Stimulated activated CD4-positive, alpha-beta T cell treated with anti-CD3 and anti-CD28 coated beads, Interleukin-4, amount 100 ng/mL, for 4 hours (primary cell): ENCODE measurements at regions not wholly inside any gene's neighbourhood (a gene's known extent, or its start where the extent isn't known, plus 50 kb on each side); places are given as distances from the start of the nearest gene placed in this dataset.
"Not testable (repeated sequence)": the region's sequence is repeated elsewhere in the genome, so short reads cannot be mapped to it uniquely, and the experiment has no call there.

ENCODE experiments used
- DNase-seq, 2 experiments: peaks; one replicate each; pipeline ENCODE4 v3.0.0-alpha.2; 2020

DNA sequence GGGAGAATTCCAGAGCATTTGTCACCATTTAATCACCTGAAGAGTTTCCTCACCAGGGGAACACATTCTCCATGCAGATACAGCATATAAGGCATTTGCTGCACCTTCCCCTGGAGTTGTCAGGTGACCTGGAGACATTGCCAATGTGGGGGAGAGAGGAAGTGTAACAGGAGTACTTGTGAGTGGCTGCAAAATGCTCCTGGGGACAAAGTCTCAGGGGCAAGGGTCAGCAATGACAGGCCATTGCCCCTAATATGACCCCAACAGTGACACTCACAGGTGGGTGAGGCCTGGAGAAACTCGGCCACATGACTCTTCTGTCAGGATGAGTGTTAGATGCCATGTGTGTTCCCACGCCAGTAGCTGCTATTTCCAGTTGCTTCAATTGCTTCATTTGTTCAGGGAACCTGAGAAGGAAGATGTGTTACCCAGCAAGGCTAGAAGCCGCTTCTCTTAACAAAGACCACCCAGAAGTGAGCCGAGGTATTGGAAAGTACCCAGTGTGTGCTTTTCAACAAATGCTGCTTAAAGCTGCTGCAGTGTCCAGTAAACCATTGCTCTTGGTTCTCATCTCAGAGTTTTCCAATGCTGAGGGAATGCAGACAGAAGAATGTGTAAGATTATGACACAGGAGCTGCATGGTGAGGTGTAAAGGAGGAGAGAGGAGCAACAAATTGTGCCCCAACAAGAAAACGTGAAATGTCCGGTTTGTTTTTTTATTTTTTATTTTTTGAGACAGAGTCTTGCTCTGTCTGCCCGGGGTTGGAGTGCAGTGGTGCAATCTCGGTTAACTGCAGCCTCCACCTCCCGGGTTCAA, 128.2 kb upstream of the SLC44A1 start:
- DNase-seq, result no peak

DNA sequence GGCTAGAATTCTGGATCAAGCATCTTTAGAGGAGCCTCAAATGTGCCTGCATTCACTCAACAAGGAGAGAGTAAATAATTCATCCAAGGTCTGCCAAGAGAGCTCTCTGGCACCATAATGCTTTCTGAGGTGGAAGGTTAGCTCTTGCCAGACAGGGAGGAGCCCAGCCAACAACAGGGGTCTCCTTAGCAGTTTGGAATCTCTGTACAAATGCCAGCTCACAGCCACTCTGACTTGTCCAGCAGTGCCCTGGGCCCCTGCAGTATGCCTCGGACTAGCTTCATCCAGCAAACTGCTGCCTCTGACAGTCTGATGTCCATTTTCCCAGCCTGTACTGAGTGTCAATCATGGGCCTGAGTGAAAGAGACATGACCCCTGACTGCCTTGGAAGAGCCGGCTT, 127.2 kb upstream of the SLC44A1 start:
- DNase-seq, result no peak

DNA sequence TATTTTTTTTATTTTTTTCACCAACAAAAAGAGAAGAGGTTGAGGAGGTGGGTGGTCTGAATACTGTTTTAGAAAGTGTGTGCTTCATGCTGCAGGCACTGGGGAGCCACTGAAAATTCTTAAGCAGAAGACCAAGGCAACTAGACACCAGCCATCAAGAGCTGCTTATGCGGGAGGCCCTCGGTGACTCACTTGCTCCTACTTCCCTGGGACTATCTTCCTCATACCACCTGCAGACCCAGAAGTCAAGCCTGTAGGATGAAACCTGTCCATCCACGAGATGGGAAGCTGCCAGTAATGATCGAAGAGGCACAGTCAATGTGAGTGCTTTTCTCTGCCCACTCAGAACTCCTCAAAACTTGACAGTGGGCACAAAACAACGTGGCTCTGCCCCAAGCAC, 125.8 kb upstream of the SLC44A1 start:
- DNase-seq, result no peak

DNA sequence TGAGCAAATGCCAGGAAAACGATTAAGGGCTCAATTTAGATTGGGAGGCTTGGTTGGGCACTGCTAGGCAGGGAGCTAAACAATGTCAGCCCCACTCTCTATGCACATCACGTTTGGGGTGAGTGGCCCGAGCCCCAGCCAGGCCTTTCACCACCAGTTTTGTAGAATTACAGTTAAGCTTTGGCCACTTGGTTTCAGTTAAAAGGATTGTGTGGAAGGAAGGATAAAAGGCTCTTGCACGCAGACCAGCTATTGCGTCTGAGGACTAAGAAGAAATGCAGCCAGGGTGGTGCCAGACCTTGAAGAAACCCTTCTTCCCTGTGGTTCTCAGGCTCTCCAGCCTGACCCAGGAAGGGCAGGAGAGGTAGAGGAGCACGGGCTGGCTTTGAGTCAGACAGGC, 125.3 kb upstream of the SLC44A1 start:
- DNase-seq, result no peak

DNA sequence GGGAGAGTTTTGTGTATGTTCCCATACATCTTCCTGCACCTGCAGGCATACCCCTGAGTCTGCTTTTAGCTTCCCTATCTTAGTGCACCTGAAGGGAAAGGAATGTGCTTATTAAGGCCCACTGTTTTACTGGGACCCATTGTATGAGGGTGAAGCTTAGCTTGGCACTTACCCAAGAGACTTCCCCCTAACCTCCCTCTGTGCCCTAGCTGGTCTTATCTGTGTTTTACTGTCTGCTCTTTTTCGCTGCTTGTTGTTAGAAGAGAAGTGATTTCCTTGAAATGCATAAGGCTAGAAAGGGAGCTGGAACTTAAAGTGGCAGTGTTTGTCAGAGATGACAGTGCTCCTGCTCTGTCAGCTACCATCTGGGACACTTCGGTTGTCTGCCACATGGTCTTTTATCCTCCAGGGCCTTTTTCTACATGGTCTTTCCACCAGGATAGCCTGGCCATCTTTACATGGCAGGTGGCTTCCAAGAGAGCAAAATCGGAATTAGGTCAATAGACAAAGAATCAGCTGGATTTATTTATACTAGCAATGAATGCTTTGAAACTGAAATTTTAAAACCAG, 122.5 kb upstream of the SLC44A1 start:
- DNase-seq, result no peak

DNA sequence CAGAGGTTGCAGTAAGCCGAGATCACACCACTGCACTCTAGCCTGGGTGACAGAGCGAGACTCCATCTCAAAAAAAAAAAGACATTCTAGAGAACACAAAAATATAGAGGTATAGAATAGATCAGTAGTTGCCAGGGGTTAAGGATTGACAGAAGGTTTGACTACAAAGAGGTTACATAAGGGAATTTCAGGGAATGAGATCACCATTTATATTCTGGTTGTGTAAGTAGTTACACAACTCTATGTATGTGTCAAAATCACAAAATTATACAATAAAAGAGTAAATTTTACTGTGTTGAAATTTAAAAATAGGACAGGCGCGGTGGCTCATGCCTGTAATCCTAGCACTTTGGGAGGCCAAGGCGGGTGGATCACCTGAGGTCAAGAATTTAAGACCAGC, 119.9 kb upstream of the SLC44A1 start:
- DNase-seq, result not testable (repeated sequence)

DNA sequence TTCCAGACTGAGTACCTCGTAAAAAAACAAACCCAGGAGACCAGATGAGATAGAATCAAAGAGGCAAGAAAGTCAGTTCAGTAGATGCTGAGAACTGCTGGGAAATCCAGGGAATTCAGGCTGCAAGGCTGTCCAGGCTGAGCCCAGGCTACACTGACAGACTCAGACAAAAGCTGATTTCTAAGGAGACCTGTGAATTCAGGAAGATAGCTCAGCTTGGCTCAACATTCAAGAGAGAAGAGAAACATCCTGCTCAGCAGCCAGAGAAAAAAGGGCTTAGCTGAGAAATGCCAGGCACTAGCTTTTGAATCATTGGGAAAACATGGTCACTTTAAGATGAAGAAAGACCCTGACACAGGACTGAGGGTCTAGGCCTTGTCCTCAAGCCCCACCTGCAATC, 118.2 kb upstream of the SLC44A1 start:
- no peak for DNase-seq

DNA sequence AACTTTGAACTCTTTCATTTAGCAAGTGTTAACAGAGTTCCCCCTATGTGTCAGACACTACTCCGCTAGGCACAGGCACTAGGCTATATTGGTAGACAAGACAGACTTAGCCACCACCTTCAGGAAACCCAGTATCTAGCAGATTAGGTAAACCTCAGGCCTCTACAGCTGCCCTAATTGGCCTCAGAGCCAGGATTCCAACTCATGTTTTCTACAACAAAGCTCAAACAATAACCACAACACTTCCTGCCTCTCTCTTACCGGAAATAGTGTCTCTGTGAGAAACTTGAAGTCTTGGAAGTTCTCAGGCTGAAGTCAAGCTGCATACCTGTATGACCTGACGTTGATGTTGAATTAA, 116.6 kb upstream of the SLC44A1 start:
- peak in 1 of 2 experiments; percentile 37 for DNase-seq

DNA sequence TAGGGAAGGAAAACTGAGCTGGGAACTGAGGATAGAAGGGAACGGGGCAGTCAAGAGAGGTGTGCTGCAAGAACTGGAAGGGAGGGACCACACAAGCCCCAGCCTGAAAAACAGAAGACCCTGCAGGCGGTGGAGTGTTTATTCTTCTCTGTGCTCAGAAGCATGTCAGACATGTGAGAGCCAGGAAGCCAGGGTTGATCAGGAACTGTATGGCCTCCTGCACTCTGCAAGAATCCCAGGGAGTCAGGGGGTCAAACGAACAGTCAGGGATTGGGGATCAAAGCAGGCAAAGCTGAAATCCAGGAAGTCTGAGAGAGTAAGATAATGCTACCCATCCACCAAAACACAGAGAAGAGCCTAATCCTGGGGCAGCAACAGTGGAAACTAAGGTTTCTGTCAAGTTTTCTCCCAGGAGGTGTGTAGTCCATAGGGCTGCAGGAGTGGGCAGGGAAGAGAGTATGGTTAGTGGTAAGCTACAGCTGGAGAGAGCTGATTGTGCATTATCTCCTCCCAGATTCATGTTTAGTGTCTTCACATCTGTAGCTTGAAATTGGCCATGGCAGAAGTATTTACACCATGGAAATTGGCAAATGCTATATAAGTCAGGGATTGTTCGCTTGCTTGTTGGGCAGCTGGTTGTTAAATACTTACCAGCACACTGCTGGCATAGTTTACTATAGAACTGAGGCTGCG, 115.4 kb upstream of the SLC44A1 start:
- no peak for DNase-seq

DNA sequence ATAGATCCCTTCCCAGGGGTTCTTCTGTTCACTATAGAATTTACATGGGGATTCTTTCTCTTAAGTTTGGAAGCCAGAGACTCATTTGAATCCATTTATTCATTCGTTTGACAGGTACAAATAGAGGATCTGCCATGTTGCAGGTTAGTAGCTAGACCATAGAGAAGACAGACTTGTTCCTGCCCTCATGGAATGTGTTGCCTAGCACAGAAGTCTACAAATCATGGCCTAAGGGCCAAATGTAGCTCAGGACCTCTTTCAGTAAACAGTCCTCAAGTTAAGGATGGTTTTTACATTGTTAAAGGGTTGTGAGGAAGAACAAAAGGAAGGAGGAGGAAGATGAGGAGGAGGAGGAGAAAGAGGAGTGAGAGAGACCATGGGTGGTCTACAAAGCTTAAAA, 114.7 kb upstream of the SLC44A1 start:
- no peak for DNase-seq

DNA sequence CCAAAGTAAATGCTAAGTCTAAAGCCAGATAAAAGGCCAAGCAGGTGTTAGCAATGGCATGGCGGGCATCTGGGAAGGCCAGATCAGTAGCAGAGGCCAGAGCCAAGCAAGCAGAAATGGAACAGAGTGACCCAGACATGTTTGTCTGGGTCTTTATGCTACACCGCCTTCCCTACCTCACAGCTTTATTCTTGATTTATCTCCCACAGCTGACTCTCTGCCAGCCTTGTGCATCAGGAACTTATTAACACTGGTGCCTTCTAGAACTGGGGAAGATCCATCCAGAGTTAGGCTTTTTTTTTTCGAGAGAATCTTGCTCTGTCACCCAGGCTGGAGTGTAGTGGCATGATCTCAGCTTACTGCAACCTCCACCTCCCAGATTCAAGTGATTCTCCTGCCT, 112.5 kb upstream of the SLC44A1 start:
- no peak for DNase-seq

DNA sequence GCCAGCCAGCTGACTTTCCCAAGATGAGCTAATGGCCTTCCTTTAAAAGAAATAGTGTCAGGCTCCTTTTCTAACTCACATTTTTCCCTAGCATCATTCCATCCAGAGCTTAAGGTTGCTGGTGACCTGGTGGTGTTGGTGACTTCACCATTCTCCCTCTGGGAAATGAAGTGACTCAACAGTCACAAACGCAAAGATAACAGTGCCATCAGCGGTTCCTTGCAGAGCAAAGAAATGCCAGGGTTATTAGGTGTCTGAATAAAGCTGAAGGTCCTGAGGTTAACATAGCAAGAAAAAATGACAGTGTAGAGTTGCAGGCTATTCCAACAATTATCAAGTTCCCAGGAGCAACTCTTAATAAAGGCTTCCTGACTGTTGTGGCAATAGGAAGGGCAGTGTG, 111.8 kb upstream of the SLC44A1 start:
- no peak for DNase-seq

DNA sequence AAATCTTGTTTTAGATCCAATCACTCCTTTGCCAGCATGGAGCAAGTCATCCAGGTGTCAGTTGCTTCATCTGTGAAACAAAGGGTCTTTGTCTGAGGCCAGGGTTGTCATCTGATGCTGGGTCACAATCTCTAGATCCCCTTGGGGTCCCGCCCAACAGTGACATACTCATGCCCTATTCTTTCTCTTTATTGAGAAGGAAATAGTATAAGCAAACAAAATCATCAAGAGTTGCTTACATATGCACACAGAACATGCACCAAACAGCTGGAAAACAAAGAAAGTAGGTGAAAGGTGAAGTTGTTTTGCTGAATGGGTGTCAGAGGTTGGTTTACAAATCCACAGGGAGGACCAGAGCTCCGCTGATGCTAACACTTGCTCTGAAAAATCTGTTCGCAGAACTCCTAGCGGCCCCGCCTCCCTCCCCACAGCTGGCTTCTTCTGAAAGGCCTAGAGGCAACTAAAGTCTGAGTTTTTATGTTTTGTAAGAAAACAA, 106.1 kb upstream of the SLC44A1 start:
- no peak for DNase-seq

DNA sequence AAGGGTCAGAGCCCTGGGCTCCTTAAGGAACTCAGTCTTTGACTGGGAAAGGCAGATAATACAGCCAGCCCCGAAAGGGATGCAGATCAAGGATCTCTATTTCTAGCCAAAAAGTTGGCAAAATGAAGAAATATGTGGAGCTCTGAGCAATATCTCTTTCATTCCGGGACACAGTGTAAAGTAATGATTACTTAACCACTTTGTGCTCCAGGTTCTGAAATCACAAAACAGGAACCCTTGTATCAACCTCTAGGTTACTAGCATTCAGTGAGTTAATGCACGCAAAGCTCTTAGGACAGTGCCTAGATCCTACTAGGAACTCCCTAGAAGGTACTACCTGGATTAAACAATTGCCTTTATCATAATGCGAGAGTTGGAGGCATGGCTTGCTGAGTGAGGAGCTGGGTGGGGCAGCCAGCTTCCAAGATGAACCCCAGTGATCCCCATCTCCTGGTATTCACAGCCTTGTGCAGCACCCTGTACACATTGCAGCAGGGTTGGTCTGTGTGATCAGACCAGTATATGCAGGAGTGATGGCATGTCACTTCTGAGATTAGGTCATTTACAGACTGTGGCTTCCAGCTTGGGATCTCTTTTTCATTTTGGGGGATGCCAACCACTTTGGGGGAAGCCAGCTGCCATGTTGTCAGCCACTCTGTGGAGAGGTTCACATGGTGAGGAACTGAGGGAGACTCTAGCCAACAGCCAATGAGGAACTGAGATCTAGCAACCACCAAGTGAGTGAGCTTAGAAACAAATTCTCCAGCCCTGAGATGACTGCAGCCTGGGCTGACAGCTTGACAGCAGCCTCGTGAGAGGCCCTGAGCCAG, 103.1 kb upstream of the SLC44A1 start:
- DNase-seq, result no peak

DNA sequence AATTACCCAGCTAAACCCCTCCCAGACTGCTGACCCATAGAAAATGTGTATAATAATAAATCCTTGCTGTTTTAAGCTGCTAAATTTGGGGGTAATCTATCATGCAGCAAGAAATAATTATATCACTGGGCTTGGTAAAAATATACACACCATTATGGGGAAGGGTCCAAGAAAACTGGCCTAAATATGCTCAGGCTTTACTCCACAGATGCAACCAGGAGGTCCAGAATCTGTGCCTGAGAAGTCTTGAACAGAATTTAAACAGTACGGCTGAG, 102.5 kb upstream of the SLC44A1 start:
- DNase-seq, result no peak

DNA sequence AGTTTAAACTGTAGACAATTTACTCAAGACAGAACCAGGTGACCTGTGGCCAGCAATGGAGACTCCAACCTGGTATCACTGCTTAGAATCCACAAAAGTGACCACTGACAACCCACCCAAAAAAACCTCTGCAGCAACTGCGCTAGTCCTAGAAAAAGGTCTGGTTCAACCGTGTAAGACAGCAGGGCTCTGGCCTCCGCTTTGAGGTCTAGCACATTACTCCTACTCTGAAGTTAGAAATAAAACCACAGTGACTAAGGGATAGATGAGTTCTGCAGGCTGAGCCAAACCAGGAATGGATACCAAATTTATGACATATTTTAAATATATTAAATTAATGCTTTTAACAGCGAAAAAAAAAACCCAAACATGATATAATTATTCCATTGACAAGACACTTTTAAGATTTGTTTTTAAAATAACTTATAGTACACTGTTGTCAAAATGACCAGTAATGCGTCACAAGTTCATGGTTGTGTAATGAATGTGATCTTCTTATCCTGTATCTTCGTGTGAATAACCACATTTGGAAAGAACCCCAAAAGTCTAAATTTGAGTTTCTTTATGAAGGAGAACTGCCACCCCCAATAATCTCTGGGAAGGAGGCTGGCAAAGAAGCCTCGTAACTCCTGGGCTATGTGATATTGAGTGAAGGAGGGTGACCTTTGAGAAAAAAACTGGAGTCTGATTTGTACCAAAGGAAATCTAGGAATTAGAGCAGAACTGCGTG, 101.9 kb upstream of the SLC44A1 start:
- no peak for DNase-seq

DNA sequence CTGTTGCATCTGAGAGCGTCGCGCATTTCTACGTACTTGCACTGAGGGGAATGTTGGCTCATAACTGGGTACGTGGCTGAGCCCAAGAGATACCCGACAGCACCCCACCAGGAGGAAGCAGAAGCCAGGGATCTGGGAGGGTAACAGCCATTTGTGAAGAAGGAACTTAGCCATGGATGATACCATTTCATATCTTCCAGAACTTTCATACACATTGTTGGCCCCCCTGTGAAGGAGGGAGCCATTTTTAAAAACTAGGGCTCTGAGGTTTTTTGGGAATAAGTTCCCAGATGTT, 101.4 kb upstream of the SLC44A1 start:
- no peak for DNase-seq

DNA sequence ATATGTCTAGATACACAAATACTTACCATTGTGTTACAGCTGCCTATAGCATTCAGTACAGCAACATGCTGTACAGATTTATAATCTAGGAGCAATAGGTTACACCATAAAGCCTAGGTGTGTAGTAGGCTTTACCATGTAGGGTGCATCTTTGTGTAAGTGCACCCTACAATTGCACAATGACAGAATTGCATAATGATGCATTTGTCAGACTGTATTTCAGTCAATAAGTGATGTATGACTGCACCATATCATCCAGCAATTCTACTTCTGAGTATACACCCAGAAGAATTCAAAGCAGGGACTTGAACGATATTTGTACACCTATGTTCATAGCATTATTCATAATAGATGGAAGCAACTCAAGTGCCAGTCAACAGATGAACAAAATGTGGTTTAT, 100.4 kb upstream of the SLC44A1 start:
- no peak for DNase-seq

DNA sequence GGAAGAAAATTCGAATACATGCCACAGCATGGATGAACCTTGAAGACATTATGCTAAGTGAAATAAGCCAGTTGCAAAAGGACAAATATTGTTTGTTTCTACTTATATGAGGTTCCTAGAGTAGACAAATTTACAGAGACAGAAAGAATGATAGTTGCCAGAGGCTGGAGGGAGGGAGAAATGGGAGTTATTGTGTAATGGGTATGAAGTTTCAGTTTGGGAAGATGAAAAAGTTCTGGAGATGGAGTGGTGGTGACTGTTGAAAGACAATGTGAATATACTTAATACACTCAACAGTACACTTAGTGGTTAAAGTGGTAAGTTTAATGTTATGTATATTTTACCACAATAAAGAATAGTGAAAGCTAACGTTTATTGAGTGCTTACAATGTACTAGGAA, 99.6 kb upstream of the SLC44A1 start:
- DNase-seq, result no peak

DNA sequence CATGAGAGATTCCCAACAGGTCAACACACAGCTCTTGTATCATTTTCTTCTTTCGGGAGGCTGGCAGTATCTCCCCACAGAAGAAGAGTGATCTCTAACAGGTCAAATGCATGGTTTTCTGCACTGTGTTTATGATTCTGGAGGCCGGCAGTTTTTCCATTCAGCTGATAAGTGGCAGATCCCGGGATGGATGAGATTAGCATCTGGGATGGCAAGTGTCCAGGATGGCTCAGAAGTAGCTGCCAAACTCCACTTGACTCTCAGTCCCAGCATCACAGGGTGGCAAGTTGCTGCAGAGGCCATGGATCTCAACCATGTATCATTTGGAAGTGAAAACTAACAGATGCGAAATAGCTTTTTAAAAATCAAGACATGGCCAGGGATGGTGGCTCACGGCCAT, 97.8 kb upstream of the SLC44A1 start:
- DNase-seq, result no peak

DNA sequence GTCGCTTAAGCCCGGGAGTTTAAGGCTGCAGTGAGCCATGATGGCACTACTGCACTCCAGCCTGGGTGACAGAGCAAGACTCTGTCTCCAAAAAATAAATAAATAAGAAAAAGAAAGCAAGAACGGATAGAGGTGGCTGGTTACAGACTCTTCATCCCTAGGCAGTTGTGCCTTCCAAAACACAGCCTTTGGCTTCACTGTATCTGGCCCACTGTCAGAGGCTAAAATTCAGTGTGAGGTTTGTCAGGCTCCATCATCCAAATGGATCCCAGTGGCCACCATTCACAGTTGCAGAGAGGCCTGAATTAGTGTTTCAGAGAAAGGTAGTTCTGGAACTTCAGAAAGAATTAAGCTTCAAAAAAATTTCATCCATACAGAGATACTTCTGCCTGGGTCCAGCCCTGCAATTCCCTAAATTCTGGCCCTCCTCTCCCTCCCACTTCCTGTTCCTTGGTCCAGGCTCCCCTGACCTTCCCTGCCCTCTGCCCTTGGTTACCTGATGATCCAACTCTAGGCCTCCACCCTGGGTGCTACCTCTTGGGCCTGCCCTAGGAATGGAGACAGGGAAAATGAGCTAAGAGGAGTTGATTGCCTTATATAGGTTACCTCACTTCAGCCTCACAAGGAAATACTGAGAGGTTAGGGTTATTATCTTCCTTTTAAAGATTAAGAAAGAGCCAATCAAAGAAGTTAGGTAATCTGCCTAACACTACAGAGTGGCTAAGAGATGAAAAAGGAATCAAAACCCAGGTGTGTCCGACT, 97.2 kb upstream of the SLC44A1 start:
- no peak for DNase-seq

DNA sequence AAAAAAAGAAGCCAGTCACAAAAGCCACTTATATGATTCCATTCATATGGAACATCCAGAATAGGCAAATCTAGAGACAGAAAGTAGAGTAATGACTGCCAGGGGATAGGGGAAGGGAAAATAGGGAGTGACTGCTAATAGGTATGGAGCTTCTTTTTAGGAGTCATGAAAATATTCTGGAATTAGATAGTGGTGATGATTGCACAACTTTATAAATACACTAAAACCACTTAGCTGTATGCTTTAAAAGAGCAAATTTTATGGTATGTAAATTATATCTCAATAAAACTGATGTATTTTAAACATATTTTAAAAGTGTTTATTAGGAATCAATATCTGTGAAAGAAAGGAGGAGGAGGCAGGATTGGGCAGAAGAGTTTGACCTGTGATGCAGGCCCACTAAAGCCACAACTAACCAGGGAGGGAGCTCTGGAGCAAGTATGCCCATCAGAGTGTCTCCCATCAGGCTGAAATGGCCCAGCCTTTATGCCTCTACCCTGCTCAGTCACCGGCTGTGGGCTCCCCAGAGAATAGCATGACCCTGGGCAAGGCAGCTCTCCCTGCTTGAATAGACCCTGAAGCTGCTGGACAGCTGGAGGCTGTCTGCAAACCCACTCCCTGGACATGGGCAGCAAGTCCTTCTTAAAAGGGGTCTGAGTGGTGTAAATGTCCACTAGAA, 96.0 kb upstream of the SLC44A1 start:
- no peak for DNase-seq
